Upper lobe of right lung (tissue), 1 donor: ENCODE measurements at regions not wholly inside any gene's neighbourhood (a gene's known extent, or its start where the extent isn't known, plus 50 kb on each side); places are given as distances from the start of the nearest gene placed in this dataset.
"Not testable (repeated sequence)": the region's sequence is repeated elsewhere in the genome, so short reads cannot be mapped to it uniquely, and the experiment has no call there.

Experiments used
- ATAC-seq: fragments of 200-7000 bp; cut with Tn5 transposase; one replicate; pipeline ENCODE4 v1.9.1; 2020; ENCODE audit warnings: mild to moderate bottlenecking, moderate library complexity
- DNase-seq: peaks from one replicate; pipeline ENCODE4 v3.0.0-alpha.2; 2020
- H3K27ac ChIP-seq: fragments of 200-600 bp; one replicate; pipeline ENCODE4 v1.8.0; 2022
- H3K27me3 ChIP-seq: fragments of 200-600 bp; one replicate; pipeline ENCODE4 v1.8.0; 2022; ENCODE audit warnings: mild to moderate bottlenecking
- H3K36me3 ChIP-seq: fragments of 200-600 bp; one replicate; pipeline ENCODE4 v1.8.0; 2022
- H3K4me1 ChIP-seq: fragments of 200-600 bp; one replicate; pipeline ENCODE4 v1.8.0; 2022
- H3K4me3 ChIP-seq: fragments of 200-600 bp; one replicate; pipeline ENCODE4 v1.8.0; 2022; ENCODE audit warnings: mild to moderate bottlenecking
- H3K9me3 ChIP-seq: fragments of 200-600 bp; one replicate; pipeline ENCODE4 v1.8.0; 2022
- intact Hi-C: fragments of 100-400 bp; cut with DNase I; formaldehyde crosslinking; loops from one replicate; pipeline ENCODE4 v1.11.0; 2022
- TF ChIP-seq, protein P1 (sequence below): fragments of 200-600 bp; IDR thresholded peaks from one replicate; pipeline ENCODE4 v1.8.0; 2022; ENCODE audit warnings: antibody characterized with exemption
- donor health status: DM: no; HTN: yes; CAD: no; lungs with severe emphysema.

DNA sequence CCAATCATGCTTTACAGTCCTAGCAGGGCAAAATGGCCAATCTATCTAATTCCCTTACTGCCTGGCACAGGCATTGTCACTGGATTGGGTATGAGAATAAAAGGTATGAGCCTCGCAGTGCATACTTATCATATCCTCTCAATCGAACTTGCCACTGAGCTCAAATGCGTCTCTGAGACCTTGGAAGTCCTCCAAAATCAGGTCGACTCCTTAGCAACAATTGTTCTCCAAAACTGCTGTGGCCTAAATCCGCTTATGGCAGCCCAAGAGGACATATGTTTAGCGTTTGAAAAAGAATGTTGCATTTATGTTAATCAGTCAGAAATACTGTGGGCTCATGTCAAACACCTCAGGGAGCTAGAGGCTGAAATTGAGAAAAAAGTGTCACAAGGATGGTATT lies 69.7 kb downstream of the SPIN4 start:
- Histone ChIP-seq H3K36me3 (no peaks in the 10 kb centered on the region), H3K9me3 (no peaks in the 10 kb centered on the region), H3K4me1 (peaks cover 3% of the 10 kb centered on the region), H3K27ac (no peak overlapping the region), H3K4me3 (no peak overlapping the region), H3K27me3 (no peaks in the 10 kb centered on the region)
- intact Hi-C loops = no loop called here
- DNase-seq (no peak), ATAC-seq (no peak)
- TF ChIP-seq, protein P1, sequence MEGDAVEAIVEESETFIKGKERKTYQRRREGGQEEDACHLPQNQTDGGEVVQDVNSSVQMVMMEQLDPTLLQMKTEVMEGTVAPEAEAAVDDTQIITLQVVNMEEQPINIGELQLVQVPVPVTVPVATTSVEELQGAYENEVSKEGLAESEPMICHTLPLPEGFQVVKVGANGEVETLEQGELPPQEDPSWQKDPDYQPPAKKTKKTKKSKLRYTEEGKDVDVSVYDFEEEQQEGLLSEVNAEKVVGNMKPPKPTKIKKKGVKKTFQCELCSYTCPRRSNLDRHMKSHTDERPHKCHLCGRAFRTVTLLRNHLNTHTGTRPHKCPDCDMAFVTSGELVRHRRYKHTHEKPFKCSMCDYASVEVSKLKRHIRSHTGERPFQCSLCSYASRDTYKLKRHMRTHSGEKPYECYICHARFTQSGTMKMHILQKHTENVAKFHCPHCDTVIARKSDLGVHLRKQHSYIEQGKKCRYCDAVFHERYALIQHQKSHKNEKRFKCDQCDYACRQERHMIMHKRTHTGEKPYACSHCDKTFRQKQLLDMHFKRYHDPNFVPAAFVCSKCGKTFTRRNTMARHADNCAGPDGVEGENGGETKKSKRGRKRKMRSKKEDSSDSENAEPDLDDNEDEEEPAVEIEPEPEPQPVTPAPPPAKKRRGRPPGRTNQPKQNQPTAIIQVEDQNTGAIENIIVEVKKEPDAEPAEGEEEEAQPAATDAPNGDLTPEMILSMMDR = no peak

DNA sequence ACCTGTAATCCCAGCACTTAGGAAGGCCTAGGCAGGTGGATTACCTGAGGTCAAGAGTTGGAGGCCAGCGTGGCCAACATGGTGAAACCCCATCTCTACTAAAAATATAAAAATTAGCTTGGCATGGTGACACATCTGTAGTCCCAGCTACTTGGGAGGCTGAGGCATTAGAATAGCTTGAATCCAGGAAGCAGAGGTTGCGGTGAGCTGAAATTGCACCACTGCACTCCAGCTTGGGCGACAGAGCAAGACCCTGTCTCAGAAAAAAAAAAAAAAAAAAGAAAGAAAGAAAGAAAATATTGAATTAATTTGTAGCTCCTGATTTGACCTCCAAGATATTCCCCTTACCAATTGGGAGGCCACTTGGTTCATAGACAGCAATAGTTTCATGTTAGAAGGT lies 73.7 kb downstream of the SPIN4 start:
- H3K27me3 ChIP-seq, H3K36me3 ChIP-seq, H3K9me3 ChIP-seq, H3K4me3 ChIP-seq, ATAC-seq, H3K4me1 ChIP-seq, intact Hi-C loops, H3K27ac ChIP-seq, DNase-seq: not testable (repeated sequence)

DNA sequence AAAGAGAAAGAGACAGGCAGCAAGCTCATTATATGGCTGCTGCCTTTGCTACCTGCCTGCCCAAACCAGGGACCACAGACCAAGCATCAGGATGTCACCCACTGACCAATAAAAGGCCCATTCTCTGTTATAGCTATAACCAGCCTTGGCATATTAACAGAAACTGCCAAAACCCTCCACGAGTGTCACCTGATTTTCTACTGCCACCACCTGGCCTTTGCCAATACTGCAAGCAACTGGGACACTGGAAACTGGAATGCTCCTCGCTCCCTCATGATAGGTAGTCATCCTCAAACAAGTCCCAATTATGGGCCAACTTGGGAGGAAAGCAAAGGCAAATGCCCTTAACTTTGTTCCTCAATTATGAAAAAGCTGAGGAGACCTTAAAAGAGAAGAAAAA lies 76.0 kb downstream of the SPIN4 start:
- no peaks in the 10 kb centered on the region for H3K27me3 ChIP-seq
- intact Hi-C loops = no loop called here
- no peaks in the 10 kb centered on the region for H3K36me3 ChIP-seq
- H3K9me3 ChIP-seq = no peaks in the 10 kb centered on the region
- no peaks in the 10 kb centered on the region for H3K4me1 ChIP-seq
- DNase-seq = no peak
- ATAC-seq = peak; percentile 82
- H3K27ac ChIP-seq = no peak overlapping the region
- no peak overlapping the region for H3K4me3 ChIP-seq
- TF ChIP-seq, protein P1 = peak; percentile 73

DNA sequence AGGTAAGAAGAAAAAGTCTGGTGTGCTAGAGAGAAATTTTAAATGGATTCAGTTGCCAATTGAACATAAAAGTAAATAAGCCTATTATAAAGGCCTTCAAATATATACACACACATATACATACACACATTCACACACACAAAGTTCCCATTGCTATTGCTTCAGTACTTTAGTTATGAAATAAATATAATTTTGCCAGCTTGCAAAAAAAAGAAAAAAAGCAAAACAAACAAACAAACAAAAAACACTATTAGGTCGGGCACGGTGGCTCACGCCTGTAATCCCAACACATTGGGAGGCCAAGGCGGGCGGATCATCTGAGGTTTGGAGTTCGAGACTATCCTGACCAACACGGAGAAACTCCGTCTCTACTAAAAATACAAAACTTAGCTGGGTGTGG lies 80.3 kb downstream of the SPIN4 start:
- Histone ChIP-seq H3K27me3 (no peaks in the 10 kb centered on the region), H3K4me3 (no peak overlapping the region), H3K36me3 (no peaks in the 10 kb centered on the region), H3K27ac (no peak overlapping the region), H3K4me1 (no peaks in the 10 kb centered on the region), H3K9me3 (no peaks in the 10 kb centered on the region)
- no peak for ATAC-seq
- DNase-seq = no peak
- TF ChIP-seq, protein P1 = no peak
- intact Hi-C loops = no loop called here

DNA sequence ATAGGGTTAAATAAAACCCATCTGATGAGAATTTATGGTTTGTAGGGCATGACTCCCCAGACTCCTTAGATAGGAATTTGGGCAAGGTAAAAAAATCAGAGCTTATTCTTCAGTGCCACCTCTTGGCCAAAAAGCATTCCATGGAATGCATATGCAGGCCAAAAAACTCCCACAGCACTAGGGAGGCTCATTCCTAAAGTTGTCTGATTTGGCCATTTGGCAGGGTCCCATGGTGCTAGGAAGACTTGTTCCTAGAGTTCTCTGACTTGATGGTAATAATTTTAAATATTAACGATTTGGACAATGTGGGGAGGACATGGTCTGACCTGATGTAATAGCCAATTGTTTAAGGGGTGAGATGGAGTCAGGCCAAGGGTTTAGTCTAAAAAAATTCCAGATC lies 93.0 kb downstream of the SPIN4 start:
- H3K27ac ChIP-seq = no peak overlapping the region
- no peaks in the 10 kb centered on the region for H3K4me1 ChIP-seq
- no peaks in the 10 kb centered on the region for H3K27me3 ChIP-seq
- intact Hi-C loops = no loop called here
- no peaks in the 10 kb centered on the region for H3K36me3 ChIP-seq
- H3K9me3 ChIP-seq = no peaks in the 10 kb centered on the region
- DNase-seq = no peak
- TF ChIP-seq, protein P1 = no peak
- no peak overlapping the region for H3K4me3 ChIP-seq
- ATAC-seq = no peak

DNA sequence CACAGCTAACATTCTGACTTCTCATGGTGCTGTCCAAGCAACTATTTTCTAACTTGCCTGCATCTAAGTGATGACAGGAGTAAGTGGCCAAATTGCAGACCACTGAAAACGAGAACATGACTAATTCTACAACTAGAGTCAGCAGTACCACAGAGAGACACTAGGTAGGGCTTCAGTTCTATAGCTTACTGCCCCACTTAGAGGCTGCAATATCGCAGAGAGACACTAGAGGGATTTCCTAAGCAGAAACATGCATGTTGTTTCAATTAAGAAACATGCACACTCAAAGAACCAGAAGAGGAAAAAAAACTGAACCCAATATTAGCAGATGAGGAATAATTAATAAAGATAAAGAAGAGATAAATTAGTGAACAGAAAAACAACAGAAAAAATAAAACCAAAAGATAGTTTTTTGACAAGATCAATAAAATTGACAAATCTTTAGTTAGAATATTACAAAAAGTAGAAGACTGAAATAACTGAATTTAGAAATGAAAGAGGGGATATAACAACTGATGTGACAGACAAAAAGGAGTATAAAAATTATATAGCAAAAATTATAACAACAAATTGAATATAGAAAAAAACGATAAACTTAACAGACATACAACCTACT lies 100.8 kb downstream of the SPIN4 start:
- no peaks in the 10 kb centered on the region for H3K36me3 ChIP-seq
- no peaks in the 10 kb centered on the region for H3K4me1 ChIP-seq
- TF ChIP-seq, protein P1 = peak; percentile 95
- ATAC-seq (peak; percentile 99), DNase-seq (no peak)
- no peak overlapping the region for H3K27ac ChIP-seq
- intact Hi-C loops = no loop called here
- no peaks in the 10 kb centered on the region for H3K27me3 ChIP-seq
- no peaks in the 10 kb centered on the region for H3K9me3 ChIP-seq
- no peak overlapping the region for H3K4me3 ChIP-seq

DNA sequence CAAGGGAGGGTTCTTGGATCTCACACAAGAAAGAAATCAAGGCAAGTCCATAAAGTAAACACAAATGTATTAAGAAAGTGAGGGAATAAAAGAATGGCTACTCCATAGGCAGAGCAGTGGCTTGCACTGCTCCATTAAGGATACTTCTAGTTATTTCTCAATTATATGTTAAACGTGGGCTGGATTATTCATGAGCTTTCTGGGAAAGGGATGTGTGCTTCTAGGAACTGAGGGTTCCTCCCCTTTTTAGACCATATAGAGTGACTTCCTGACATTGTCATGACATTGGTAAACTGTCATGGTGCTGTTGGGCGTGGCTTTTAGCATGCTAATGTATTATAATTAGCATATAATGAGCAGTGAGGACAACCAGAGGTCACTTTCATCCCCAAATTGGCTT lies 108.4 kb downstream of the SPIN4 start:
- ATAC-seq, DNase-seq, intact Hi-C loops, H3K27me3 ChIP-seq, H3K4me3 ChIP-seq, H3K9me3 ChIP-seq, H3K27ac ChIP-seq, H3K4me1 ChIP-seq, H3K36me3 ChIP-seq: not testable (repeated sequence)

DNA sequence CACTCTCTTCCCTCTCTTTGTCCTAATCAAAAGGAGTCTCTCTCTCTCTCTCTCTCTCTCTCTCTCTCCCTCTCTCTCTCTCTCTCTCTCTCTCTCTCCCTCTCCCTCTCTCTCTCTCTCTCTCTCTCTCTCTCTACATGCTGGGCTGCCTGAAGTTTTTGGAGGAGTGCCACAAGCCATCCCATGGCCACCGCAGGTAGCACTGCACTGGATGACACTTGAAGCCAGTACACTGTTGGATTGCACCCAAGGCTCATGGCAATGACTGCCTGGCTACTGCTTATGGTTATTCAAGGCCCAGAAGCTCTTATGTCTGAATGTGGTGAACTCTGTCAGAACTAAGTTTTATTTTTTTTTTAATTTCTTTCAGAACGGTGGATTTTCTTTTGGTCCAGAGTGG lies 115.2 kb downstream of the SPIN4 start:
- H3K9me3 ChIP-seq, H3K4me3 ChIP-seq, H3K36me3 ChIP-seq, H3K4me1 ChIP-seq, intact Hi-C loops, H3K27ac ChIP-seq, H3K27me3 ChIP-seq, DNase-seq: not testable (repeated sequence)
- ATAC-seq = peak; percentile 81

DNA sequence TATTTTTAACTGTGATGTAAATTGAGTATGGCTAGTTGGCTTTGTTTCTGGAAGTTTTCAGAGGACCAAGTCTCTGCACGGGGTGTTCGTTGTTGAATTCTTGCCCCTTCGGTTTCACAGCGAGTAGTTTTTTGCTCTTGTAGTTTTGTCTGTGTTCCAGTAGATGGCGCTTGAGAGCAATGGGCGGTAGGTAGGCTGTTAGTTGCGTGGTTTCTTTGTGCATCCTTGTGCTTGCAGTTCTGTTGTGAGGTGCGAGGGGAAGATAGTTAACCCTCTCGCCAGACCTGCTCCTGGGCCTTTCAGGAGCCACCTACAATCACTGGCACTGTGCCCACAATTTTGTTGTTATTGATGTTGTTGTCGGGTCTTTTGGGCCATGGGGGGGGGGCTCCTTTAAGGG lies 118.1 kb downstream of the SPIN4 start:
- H3K9me3 ChIP-seq, DNase-seq, H3K36me3 ChIP-seq, intact Hi-C loops, H3K27ac ChIP-seq, H3K4me3 ChIP-seq, H3K27me3 ChIP-seq, H3K4me1 ChIP-seq: not testable (repeated sequence)
- ATAC-seq = peak; percentile 60

DNA sequence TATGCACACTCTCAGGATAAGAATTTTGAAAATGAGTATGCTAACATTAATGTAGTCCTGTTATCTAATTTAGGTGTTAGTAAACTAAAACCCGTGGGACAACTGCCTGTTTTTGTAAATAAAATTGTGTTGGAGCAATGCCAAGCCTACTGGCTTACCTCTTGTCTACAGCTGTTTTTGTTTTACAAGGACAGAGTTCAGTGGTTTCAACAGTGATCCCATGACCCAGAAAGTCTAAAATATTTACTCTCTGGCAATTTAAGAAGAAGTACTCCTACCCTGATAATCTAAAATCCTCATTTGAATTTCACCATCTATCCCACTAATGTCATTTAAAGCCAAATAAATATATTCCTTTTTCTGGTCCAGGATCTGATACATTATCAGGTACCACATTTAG lies 132.9 kb downstream of the SPIN4 start:
- H3K27ac ChIP-seq, H3K36me3 ChIP-seq, ATAC-seq, H3K4me1 ChIP-seq, H3K4me3 ChIP-seq, H3K27me3 ChIP-seq, H3K9me3 ChIP-seq, DNase-seq, intact Hi-C loops: not testable (repeated sequence)
